Left lung (tissue), 4 donors: ENCODE measurements at regions not wholly inside any gene's neighbourhood (a gene's known extent, or its start where the extent isn't known, plus 50 kb on each side); places are given as distances from the start of the nearest gene placed in this dataset.

ENCODE experiments used
- ATAC-seq: fragments of 200-7000 bp; cut with Tn5 transposase; one replicate; pipeline ENCODE4 v1.9.1; 2020; ENCODE audit warnings: moderate library complexity
- DNase-seq, 4 donors: peaks; one replicate each; pipeline ENCODE4 v3.0.0-alpha.2; 2013 to 2020
- H3K27ac ChIP-seq, 2 donors: fragments of 200-600 bp; sonication (generic) in 1 of 2; one replicate each; pipeline versions ENCODE4 v1.5.0 to v1.8.0; 2020 to 2021
- H3K27me3 ChIP-seq, 2 donors: fragments of 200-600 bp; sonication (generic) in 1 of 2; one replicate each; pipeline versions ENCODE4 v1.5.0 to v1.8.0; 2020 to 2021
- H3K36me3 ChIP-seq, 2 donors: fragments of 200-600 bp; sonication (generic) in 1 of 2; one replicate each; pipeline versions ENCODE4 v1.5.0 to v1.8.0; 2020 to 2021
- H3K4me1 ChIP-seq, 2 donors: fragments of 200-600 bp; one replicate each; pipeline ENCODE4 v1.8.0; 2021
- H3K4me3 ChIP-seq, 2 donors: fragments of 200-600 bp; sonication (generic) in 1 of 2; one replicate each; pipeline versions ENCODE4 v1.5.0 to v1.8.0; 2020 to 2021; ENCODE audit warnings: mild to moderate bottlenecking in 1 of 2
- H3K9me3 ChIP-seq, 2 donors: fragments of 200-600 bp; sonication (generic) in 1 of 2; one replicate each; pipeline versions ENCODE4 v1.5.0 to v1.8.0; 2020 to 2021
- CTCF ChIP-seq, 2 donors: fragments of 200-600 bp; sonication (generic) in 1 of 2; IDR thresholded peaks; one replicate each; pipeline versions ENCODE4 v1.5.0 to v1.8.0; 2021; ENCODE audit warnings: antibody characterized with exemption in 2 of 2
- intact Hi-C, 2 donors: fragments of 100-400 bp; cut with DNase I; formaldehyde crosslinking; loops; one replicate each; pipeline versions ENCODE4 v1.11.2 to v1.14.2; 2022
- donor health status: DM: no; HTN: yes; CAD: no.
- donor health status: DM: no; HTN: no; CAD: no.

- Histone ChIP-seq H3K27ac (no peak overlapping the region), H3K9me3 (no peaks in the 10 kb centered on the region), H3K4me1 (no peaks in the 10 kb centered on the region), H3K27me3 (no peaks in the 10 kb centered on the region), H3K36me3 (no peaks in the 10 kb centered on the region), H3K4me3 (no peak overlapping the region)
- no peak for TF ChIP-seq CTCF (IDR thresholded peaks at IDR 0.05)
- intact Hi-C loops, result no loop called here
- ATAC-seq, result no peak
- DNase-seq, result no peak
Measured at GRCh38 chr11:93278976-93279375, 51.6 kb upstream of the DEUP1 start.

- intact Hi-C loops, result no loop called here
- H3K4me3 ChIP-seq, result no peak overlapping the region
- TF ChIP-seq CTCF (IDR thresholded peaks at IDR 0.05), result no peak
- H3K27me3 ChIP-seq, result no peaks in the 10 kb centered on the region
- no peaks in the 10 kb centered on the region for H3K36me3 ChIP-seq
- no peaks in the 10 kb centered on the region for H3K4me1 ChIP-seq
- ATAC-seq (no peak), DNase-seq (no peak)
- H3K9me3 ChIP-seq, result no peaks in the 10 kb centered on the region
- no peak overlapping the region for H3K27ac ChIP-seq
Measured at GRCh38 chr11:93279851-93280347, 50.6 kb upstream of the DEUP1 start.
